IPS-NIHi11 (cell line): ENCODE measurements at regions not wholly inside any gene's neighbourhood (a gene's known extent, or its start where the extent isn't known, plus 50 kb on each side); places are given as distances from the start of the nearest gene placed in this dataset.
"Not testable (repeated sequence)": the region's sequence is repeated elsewhere in the genome, so short reads cannot be mapped to it uniquely, and the experiment has no call there.

ENCODE experiments used
- DNase-seq: peaks from one replicate; pipeline ENCODE4 v3.0.0; 2012; ENCODE audit warnings: mixed read lengths, low spot score

- no peak for DNase-seq
These were observed 86.5 kb upstream of the DLGAP1 start for GRCh38 chr18:4541588-4541987.

- no peak for DNase-seq
These were observed 81.3 kb upstream of the DLGAP1 start for GRCh38 chr18:4536447-4536846.

- no peak for DNase-seq
These were observed 73.3 kb upstream of the DLGAP1 start for GRCh38 chr18:4528405-4528804.

GRCh38 chr18:4527826-4528225, 72.7 kb upstream of the DLGAP1 start:
- not testable (repeated sequence) for DNase-seq

- DNase-seq = peak; percentile 18
These were observed 69.0 kb upstream of the DLGAP1 start for GRCh38 chr18:4524096-4524495.

GRCh38 chr18:4511166-4511565, 56.1 kb upstream of the DLGAP1 start:
- no peak for DNase-seq

GRCh38 chr18:4510711-4511110, 55.6 kb upstream of the DLGAP1 start:
- DNase-seq = no peak

GRCh38 chr18:4510160-4510559, 55.1 kb upstream of the DLGAP1 start:
- DNase-seq = no peak
